H1 (cell line): ENCODE measurements at regions not wholly inside any gene's neighbourhood (a gene's known extent, or its start where the extent isn't known, plus 50 kb on each side); places are given as distances from the start of the nearest gene placed in this dataset.

Experiments
- CBX8 ChIP-seq: fragments of 300-800, 300-1000 bp; sonication (generic); IDR thresholded peaks from 2 replicates; pipeline ENCODE4 v1.7.1; 2016; ENCODE audit warnings: low read depth, low read length, borderline replicate concordance
- CEBPB ChIP-seq: IDR thresholded peaks from 2 replicates; pipeline ENCODE4 v1.6.1; 2012; ENCODE audit warnings: low read depth, low read length
- CHD7 ChIP-seq: fragments of 300-600 bp; sonication (generic); IDR thresholded peaks from 2 replicates; pipeline ENCODE4 v1.7.1; 2012; ENCODE audit warnings: low read length, moderate library complexity, mild to moderate bottlenecking, inconsistent platforms; ENCODE audit not compliant: insufficient replicate concordance
- CTBP2 ChIP-seq: IDR thresholded peaks from 2 replicates; pipeline ENCODE4 v1.7.0; 2011; ENCODE audit warnings: borderline replicate concordance, mild to moderate bottlenecking, moderate library complexity, mixed read lengths, low read length; ENCODE audit not compliant: insufficient read depth, insufficient read length
- TCF12 ChIP-seq: IDR thresholded peaks from 2 replicates; pipeline ENCODE4 v1.6.1; 2011; ENCODE audit warnings: low read depth, mild to moderate bottlenecking, low read length

DNA sequence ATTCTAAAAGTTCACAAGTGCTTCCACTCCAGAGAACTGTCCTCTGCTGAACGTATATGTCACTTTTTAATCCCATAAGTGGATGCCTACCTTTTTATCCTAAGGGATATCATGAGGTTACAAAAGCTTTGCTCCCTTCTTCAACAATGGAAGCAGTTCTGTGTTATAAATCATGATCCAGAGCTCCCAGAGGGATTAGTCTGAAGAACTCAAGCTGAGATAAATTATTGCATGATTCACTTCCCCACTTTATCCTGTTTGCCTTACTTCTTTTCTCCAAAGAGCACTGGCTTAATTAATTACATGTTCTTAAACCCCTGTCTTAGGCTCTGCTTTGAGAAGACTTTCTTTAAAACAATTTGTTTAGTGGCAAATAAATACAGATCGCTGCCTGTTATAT lies 246.7 kb downstream of the PCDH17 start (continued):
- TF ChIP-seq CHD7 (no peak), CEBPB (no peak), CBX8 (no peak), TCF12 (no peak), CTBP2 (no peak)
